NCI-H1694 treated with DMSO at 0.1 percent for 48 hours (cell line): ENCODE measurements at regions not wholly inside any gene's neighbourhood (a gene's known extent, or its start where the extent isn't known, plus 50 kb on each side); places are given as distances from the start of the nearest gene placed in this dataset.

Experiments used
- DNase-seq: peaks from one replicate; lab custom pipeline; 2025; lab: John Stamatoyannopoulos, UW

DNA sequence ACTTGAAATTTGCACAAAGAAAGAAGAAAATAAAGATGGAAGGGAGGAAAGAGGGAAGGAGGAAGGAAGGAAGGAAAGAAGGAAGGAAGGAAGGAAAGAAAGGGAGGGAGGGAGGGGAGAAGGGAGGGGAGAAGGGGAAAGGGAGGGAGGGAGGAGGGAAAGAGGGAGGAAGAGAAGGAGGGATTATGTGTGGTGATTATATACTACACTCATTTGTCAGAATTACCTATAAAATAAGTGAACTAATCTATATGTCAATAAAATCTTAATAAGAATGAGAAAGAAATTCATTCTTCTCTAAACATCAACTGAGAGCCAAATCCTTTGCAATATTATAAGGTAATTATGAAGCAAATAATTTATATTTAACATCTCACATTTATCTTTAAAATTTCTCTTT lies 77.9 kb upstream of the TFAP2D start:
- DNase-seq, result no peak

GRCh38 chr6:50637267-50637666 lies 76.1 kb upstream of the TFAP2D start:
- no peak for DNase-seq

DNA sequence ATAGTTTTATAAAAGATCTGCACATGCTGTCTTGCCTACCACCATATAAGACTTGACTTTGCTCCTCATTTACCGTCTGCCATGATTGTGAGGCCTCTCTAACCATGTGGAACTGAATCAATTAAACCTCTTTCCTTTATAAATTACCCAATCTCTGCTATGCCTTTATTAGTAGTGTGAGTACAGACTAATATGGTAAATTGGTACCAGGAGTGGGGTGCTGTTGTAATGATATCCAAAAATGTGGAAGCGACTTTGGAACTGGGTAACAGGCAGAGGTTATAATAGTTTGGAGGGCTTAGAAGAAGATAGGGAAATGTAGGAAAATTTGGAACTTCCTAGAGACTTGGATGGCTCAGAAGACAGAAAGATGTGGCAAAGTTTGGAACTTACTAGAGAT lies 64.2 kb upstream of the TFAP2D start:
- DNase-seq, result no peak

DNA sequence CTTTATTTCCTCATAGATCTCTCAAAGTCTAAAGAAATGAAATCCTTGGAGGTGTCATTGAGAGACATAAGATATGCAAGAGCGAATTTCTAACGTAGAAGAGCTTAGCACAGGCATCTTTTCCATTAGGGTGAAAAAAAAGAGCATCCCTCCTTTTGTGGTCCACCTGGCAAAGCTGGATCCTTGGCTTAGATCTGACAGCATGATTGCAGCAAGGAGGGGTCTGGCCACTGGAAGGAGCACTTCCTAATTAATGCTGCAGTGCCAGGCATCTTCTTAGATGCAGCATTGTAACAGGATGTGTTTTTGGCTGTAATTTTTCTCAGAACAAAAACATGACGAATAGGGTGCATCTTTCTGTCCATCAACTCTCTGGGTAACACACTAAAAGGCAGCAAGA lies 60.1 kb upstream of the TFAP2D start:
- no peak for DNase-seq

DNA sequence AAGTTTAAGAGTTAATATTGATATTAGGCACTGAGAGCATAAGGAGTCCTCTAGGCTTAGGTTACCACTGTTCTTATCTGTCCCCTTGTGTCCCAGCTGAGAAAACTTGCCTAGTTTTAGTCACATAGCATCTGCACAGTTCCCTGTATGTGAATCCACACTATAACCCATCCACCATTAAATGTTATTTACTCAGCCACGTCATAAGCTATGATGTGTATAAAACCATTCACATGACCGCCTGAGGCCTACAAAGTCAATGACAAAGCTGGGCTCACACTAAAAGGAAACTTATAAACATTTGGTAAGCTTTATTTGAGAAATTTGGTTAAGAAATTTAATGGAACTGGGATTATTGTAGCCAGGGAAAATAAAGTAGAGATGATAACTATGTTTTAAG lies 59.2 kb upstream of the TFAP2D start:
- DNase-seq, result no peak

GRCh38 chr6:50655848-50656453 lies 57.4 kb upstream of the TFAP2D start:
- no peak for DNase-seq

GRCh38 chr6:50657513-50657912 lies 55.8 kb upstream of the TFAP2D start:
- DNase-seq, result no peak

DNA sequence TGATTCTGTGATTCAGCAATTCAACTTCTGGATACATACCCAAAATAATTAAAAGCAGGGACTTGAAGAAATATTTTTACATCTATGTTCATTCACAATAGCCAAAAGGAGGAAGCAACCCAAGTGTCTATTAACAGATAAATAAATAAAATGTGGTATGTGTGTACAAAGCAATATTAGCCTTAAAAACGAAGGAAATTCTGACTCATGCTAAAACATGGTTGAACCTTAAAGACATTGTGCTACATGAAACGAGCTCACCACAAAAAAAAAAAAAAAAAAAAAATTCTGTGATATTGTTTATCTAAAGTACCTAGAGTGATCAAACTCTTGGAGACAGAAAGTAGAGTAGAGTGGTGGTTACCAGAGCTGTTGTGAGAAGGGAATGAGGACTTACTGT lies 54.8 kb upstream of the TFAP2D start:
- no peak for DNase-seq

- no peak for DNase-seq
These were observed 51.7 kb upstream of the TFAP2D start for GRCh38 chr6:50661636-50662035.
